ENCODE measurements at regions not wholly inside any gene's neighbourhood (a gene's known extent, or its start where the extent isn't known, plus 50 kb on each side); places are given as distances from the start of the nearest gene placed in this dataset.

- Mint-ChIP-seq H3K4me3 (no peak overlapping the region), H3K27me3 (peaks cover 44% of the 10 kb centered on the region), H3K4me1 (no peaks in the 10 kb centered on the region), H3K27ac (no peak overlapping the region), H3K9me3 (ENCODE audit: insufficient read depth) (peaks cover 10% of the 10 kb centered on the region)
- 95% methylated on average over 8 of the region's 8 CpGs for WGBS (ENCODE audit: insufficient coverage)
- ATAC-seq (ENCODE audit: low read depth) (no peak), DNase-seq (no peak)
- ChIA-PET POLR2A (no interaction called here), CTCF (no interaction called here)
- Histone ChIP-seq H3K4me3 (ENCODE audit: control extremely low read depth in 1 of 5, extremely low read depth in 1 of 5, insufficient read depth in 1 of 5, low read depth in 2 of 5, low read length in 4 of 5) (no peak overlapping the region), H3K36me3 (replicated peaks in 1 of 2; ENCODE audit: control extremely low read depth in 1 of 2, control insufficient read depth in 1 of 2, extremely low read depth in 1 of 2, insufficient read depth in 2 of 2, low read length in 1 of 2) (no peaks in the 10 kb centered on the region), H3K79me2 (ENCODE audit: control insufficient read depth, insufficient read depth, low read length) (no peaks in the 10 kb centered on the region), H2AFZ (ENCODE audit: insufficient read depth, low read depth, low read length, poor library complexity, severe bottlenecking) (no peak overlapping the region), H3K4me1 (ENCODE audit: control insufficient read depth in 2 of 2, insufficient read depth in 2 of 2, low read length in 2 of 2) (no peaks in the 10 kb centered on the region), H3K27me3 (replicated peaks in 1 of 4; ENCODE audit: control extremely low read depth in 1 of 4, control insufficient read depth in 3 of 4, insufficient read depth in 4 of 4, low read length in 3 of 4) (peaks cover 0 to 5% (median under 1%) of the 10 kb centered on the region in 4 experiments), H4K20me1 (ENCODE audit: control insufficient read depth, insufficient read depth, low read length, poor library complexity, severe bottlenecking) (no peaks in the 10 kb centered on the region), H3K9ac (ENCODE audit: low read length) (no peak overlapping the region), H3K4me2 (replicated peaks; ENCODE audit: low read depth, low read length, poor library complexity, severe bottlenecking) (no peak overlapping the region), H3K9me3 (ENCODE audit: control extremely low read depth in 1 of 3, control insufficient read depth in 2 of 3, insufficient read depth in 1 of 3, low read length in 2 of 3) (peaks cover 0 to 17% (median 15%) of the 10 kb centered on the region in 3 donors), H3K27ac (ENCODE audit: low read length in 2 of 2) (no peak overlapping the region)
- TF ChIP-seq EZH2 (IDR thresholded peaks at IDR 0.05; ENCODE audit: borderline replicate concordance, insufficient read depth, low read depth, low read length, poor library complexity, severe bottlenecking): no peak
- TF ChIP-seq, protein P1, sequence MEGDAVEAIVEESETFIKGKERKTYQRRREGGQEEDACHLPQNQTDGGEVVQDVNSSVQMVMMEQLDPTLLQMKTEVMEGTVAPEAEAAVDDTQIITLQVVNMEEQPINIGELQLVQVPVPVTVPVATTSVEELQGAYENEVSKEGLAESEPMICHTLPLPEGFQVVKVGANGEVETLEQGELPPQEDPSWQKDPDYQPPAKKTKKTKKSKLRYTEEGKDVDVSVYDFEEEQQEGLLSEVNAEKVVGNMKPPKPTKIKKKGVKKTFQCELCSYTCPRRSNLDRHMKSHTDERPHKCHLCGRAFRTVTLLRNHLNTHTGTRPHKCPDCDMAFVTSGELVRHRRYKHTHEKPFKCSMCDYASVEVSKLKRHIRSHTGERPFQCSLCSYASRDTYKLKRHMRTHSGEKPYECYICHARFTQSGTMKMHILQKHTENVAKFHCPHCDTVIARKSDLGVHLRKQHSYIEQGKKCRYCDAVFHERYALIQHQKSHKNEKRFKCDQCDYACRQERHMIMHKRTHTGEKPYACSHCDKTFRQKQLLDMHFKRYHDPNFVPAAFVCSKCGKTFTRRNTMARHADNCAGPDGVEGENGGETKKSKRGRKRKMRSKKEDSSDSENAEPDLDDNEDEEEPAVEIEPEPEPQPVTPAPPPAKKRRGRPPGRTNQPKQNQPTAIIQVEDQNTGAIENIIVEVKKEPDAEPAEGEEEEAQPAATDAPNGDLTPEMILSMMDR (IDR thresholded peaks at IDR 0.05): no peak
- intact Hi-C loops (cut with micrococcal nuclease): no loop called here
Observed at GRCh38 chr20:51238675-51239305, 215.9 kb upstream of the KCNG1 start.

GRCh38 chr20:51237791-51238190 lies 214.9 kb upstream of the KCNG1 start:
- 96% methylated on average over 8 of the region's 11 CpGs for WGBS (ENCODE audit: insufficient coverage)
- DNase-seq: no peak
- Mint-ChIP-seq H3K4me1 (no peaks in the 10 kb centered on the region), H3K27me3 (peaks cover 39% of the 10 kb centered on the region), H3K4me3 (no peak overlapping the region), H3K9me3 (ENCODE audit: insufficient read depth) (peaks cover 6% of the 10 kb centered on the region), H3K27ac (no peak overlapping the region)
- Histone ChIP-seq H3K27me3 (replicated peaks in 1 of 4; ENCODE audit: control extremely low read depth in 1 of 4, control insufficient read depth in 3 of 4, insufficient read depth in 4 of 4, low read length in 3 of 4) (peaks cover 0 to 4% (median under 1%) of the 10 kb centered on the region in 4 experiments), H4K20me1 (ENCODE audit: control insufficient read depth, insufficient read depth, low read length, poor library complexity, severe bottlenecking) (no peaks in the 10 kb centered on the region), H3K4me1 (ENCODE audit: control insufficient read depth in 2 of 2, insufficient read depth in 2 of 2, low read length in 2 of 2) (no peaks in the 10 kb centered on the region), H3K9me3 (ENCODE audit: control extremely low read depth in 1 of 3, control insufficient read depth in 2 of 3, insufficient read depth in 1 of 3, low read length in 2 of 3) (peaks cover 0 to 11% (median 7%) of the 10 kb centered on the region in 3 donors), H3K36me3 (replicated peaks in 1 of 2; ENCODE audit: control extremely low read depth in 1 of 2, control insufficient read depth in 1 of 2, extremely low read depth in 1 of 2, insufficient read depth in 2 of 2, low read length in 1 of 2) (no peaks in the 10 kb centered on the region), H3K27ac (ENCODE audit: low read length in 2 of 2) (no peak overlapping the region), H3K4me2 (replicated peaks; ENCODE audit: low read depth, low read length, poor library complexity, severe bottlenecking) (no peak overlapping the region), H2AFZ (ENCODE audit: insufficient read depth, low read depth, low read length, poor library complexity, severe bottlenecking) (no peak overlapping the region), H3K79me2 (ENCODE audit: control insufficient read depth, insufficient read depth, low read length) (no peaks in the 10 kb centered on the region), H3K4me3 (ENCODE audit: control extremely low read depth in 1 of 5, extremely low read depth in 1 of 5, insufficient read depth in 1 of 5, low read depth in 2 of 5, low read length in 4 of 5) (no peak overlapping the region), H3K9ac (ENCODE audit: low read length) (no peak overlapping the region)
- no peak for TF ChIP-seq EZH2 (IDR thresholded peaks at IDR 0.05; ENCODE audit: borderline replicate concordance, insufficient read depth, low read depth, low read length, poor library complexity, severe bottlenecking)
- TF ChIP-seq, protein P1 (IDR thresholded peaks at IDR 0.05): no peak
- ATAC-seq (ENCODE audit: low read depth): no peak
- ChIA-PET POLR2A (no interaction called here), CTCF (no interaction called here)
- intact Hi-C loops (cut with micrococcal nuclease): no loop called here
